Upper lobe of left lung (tissue), 6 donors: ENCODE measurements at regions not wholly inside any gene's neighbourhood (a gene's known extent, or its start where the extent isn't known, plus 50 kb on each side); places are given as distances from the start of the nearest gene placed in this dataset.

ENCODE experiments used
- ATAC-seq, 2 donors: fragments of 200-7000 bp; cut with Tn5 transposase; one replicate each; pipeline ENCODE4 v1.9.1; 2022; ENCODE audit warnings: mild to moderate bottlenecking in 2 of 2, moderate library complexity in 2 of 2; ENCODE audit not compliant: low FRiP score in 2 of 2
- DNase-seq, 2 donors: peaks; one replicate each; pipeline ENCODE4 v3.0.0-alpha.2; 2019 to 2020
- H3K27ac ChIP-seq, 4 donors: fragments of 200-600 bp; sonication (generic); one replicate each; pipeline ENCODE4 v1.5.1; 2016 to 2019
- H3K27me3 ChIP-seq, 4 donors: fragments of 200-600 bp; sonication (generic); one replicate each; pipeline ENCODE4 v1.5.1; 2017 to 2019
- H3K36me3 ChIP-seq, 4 donors: fragments of 200-600 bp; sonication (generic); one replicate each; pipeline ENCODE4 v1.5.1; 2016 to 2019
- H3K4me1 ChIP-seq, 4 donors: fragments of 200-600 bp; sonication (generic); one replicate each; pipeline ENCODE4 v1.5.1; 2018 to 2019
- H3K4me3 ChIP-seq, 4 donors: fragments of 200-600 bp; sonication (generic); one replicate each; pipeline ENCODE4 v1.5.1; 2017 to 2019; ENCODE audit warnings: mild to moderate bottlenecking in 2 of 4, moderate library complexity in 1 of 4
- H3K9me3 ChIP-seq, 4 donors: fragments of 200-600 bp; sonication (generic); one replicate each; pipeline ENCODE4 v1.5.1; 2018 to 2019
- CTCF ChIP-seq, 6 experiments: fragments of 450-650 bp in 4 of 6; fragments of 200-600 bp in 2 of 6; sonication (generic) in 2 of 6; IDR thresholded peaks; one replicate each; pipeline ENCODE4 v1.5.1; 2016 to 2019; ENCODE audit warnings: antibody characterized with exemption in 6 of 6
- EP300 ChIP-seq, 4 donors: sonication (generic); formaldehyde crosslinking; IDR thresholded peaks; one replicate each; pipeline ENCODE4 v1.5.1; 2017; ENCODE audit warnings: antibody characterized with exemption in 4 of 4, control low read depth in 2 of 4
- POLR2A ChIP-seq, 4 donors: fragments of 450-650 bp; IDR thresholded peaks; one replicate each; pipeline ENCODE4 v1.5.1; 2016 to 2017; ENCODE audit warnings: antibody characterized with exemption in 4 of 4, mild to moderate bottlenecking in 2 of 4
- POLR2AphosphoS5 ChIP-seq, 2 donors: sonication (generic); formaldehyde crosslinking; IDR thresholded peaks; one replicate each; pipeline ENCODE4 v1.5.1; 2017; ENCODE audit warnings: antibody characterized with exemption in 2 of 2
- WGBS, 2 donors: methylation state at CpG; one replicate each; pipeline ENCODE4 v1.1.5; 2017 to 2018; 5-methylcytosine and 5-hydroxymethylcytosine counted together
- donor health status: DM: no; HTN: no; CAD: no; lungs with moderate emphysema.
- donor health status: DM: no; HTN: yes; CAD: no; lungs with severe emphysema.

GRCh38 chr16:86880316-86881117, 302.2 kb downstream of the FOXL1 start:
- DNase-seq = no peak
- ATAC-seq = no peak
- H3K27ac ChIP-seq = no peak overlapping the region
- H3K4me1 ChIP-seq = no peaks in the 10 kb centered on the region
- WGBS, 2 donors = 84 to 85% methylated on average over 14 of the region's 14 CpGs
- no peaks in the 10 kb centered on the region for H3K36me3 ChIP-seq
- H3K9me3 ChIP-seq = no peaks in the 10 kb centered on the region
- TF ChIP-seq POLR2AphosphoS5 (IDR thresholded peaks at IDR 0.05) = no peak
- no peak overlapping the region for H3K4me3 ChIP-seq
- peaks cover 0 to 5% (median 2%) of the 10 kb centered on the region in 4 donors for H3K27me3 ChIP-seq

- no peak for ATAC-seq
- TF ChIP-seq EP300 (IDR thresholded peaks at IDR 0.05) (no peak), POLR2A (IDR thresholded peaks at IDR 0.05) (no peak), POLR2AphosphoS5 (IDR thresholded peaks at IDR 0.05) (no peak), CTCF (IDR thresholded peaks at IDR 0.05) (no peak)
- Histone ChIP-seq H3K9me3 (no peaks in the 10 kb centered on the region), H3K27ac (no peak overlapping the region), H3K4me3 (no peak overlapping the region), H3K27me3 (peaks cover 0 to 5% (median 2%) of the 10 kb centered on the region in 4 donors), H3K36me3 (no peaks in the 10 kb centered on the region), H3K4me1 (no peaks in the 10 kb centered on the region)
- WGBS, 2 donors = 79 to 89% methylated on average over 12 of the region's 12 CpGs
- no peak for DNase-seq
These were observed 302.8 kb downstream of the FOXL1 start for GRCh38 chr16:86881118-86881510.

- peaks cover 0 to 5% (median 2%) of the 10 kb centered on the region in 4 donors for H3K27me3 ChIP-seq
- H3K4me1 ChIP-seq = no peaks in the 10 kb centered on the region
- no peak overlapping the region for H3K27ac ChIP-seq
- no peaks in the 10 kb centered on the region for H3K9me3 ChIP-seq
- no peaks in the 10 kb centered on the region for H3K36me3 ChIP-seq
- 68 to 72% methylated on average over 15 of the region's 15 CpGs for WGBS, 2 donors
- no peak for TF ChIP-seq CTCF (IDR thresholded peaks at IDR 0.05)
- TF ChIP-seq EP300 (IDR thresholded peaks at IDR 0.05) = no peak
- no peak for TF ChIP-seq POLR2A (IDR thresholded peaks at IDR 0.05)
- TF ChIP-seq POLR2AphosphoS5 (IDR thresholded peaks at IDR 0.05) = no peak
- H3K4me3 ChIP-seq = no peak overlapping the region
- ATAC-seq (no peak), DNase-seq (no peak)
These were observed 303.5 kb downstream of the FOXL1 start for GRCh38 chr16:86881861-86882273.

GRCh38 chr16:86882586-86883280, 304.4 kb downstream of the FOXL1 start:
- DNase-seq (no peak), ATAC-seq (no peak)
- no peak for TF ChIP-seq POLR2AphosphoS5 (IDR thresholded peaks at IDR 0.05)
- TF ChIP-seq POLR2A (IDR thresholded peaks at IDR 0.05) = no peak
- TF ChIP-seq CTCF (IDR thresholded peaks at IDR 0.05) = no peak
- TF ChIP-seq EP300 (IDR thresholded peaks at IDR 0.05) = no peak
- H3K4me1 ChIP-seq = no peaks in the 10 kb centered on the region
- peaks cover 0 to 5% (median 2%) of the 10 kb centered on the region in 4 donors for H3K27me3 ChIP-seq
- no peaks in the 10 kb centered on the region for H3K36me3 ChIP-seq
- WGBS, 2 donors = 21 to 47% methylated on average over 6 of the region's 6 CpGs
- H3K27ac ChIP-seq = no peak overlapping the region
- no peak overlapping the region for H3K4me3 ChIP-seq
- no peaks in the 10 kb centered on the region for H3K9me3 ChIP-seq

DNA sequence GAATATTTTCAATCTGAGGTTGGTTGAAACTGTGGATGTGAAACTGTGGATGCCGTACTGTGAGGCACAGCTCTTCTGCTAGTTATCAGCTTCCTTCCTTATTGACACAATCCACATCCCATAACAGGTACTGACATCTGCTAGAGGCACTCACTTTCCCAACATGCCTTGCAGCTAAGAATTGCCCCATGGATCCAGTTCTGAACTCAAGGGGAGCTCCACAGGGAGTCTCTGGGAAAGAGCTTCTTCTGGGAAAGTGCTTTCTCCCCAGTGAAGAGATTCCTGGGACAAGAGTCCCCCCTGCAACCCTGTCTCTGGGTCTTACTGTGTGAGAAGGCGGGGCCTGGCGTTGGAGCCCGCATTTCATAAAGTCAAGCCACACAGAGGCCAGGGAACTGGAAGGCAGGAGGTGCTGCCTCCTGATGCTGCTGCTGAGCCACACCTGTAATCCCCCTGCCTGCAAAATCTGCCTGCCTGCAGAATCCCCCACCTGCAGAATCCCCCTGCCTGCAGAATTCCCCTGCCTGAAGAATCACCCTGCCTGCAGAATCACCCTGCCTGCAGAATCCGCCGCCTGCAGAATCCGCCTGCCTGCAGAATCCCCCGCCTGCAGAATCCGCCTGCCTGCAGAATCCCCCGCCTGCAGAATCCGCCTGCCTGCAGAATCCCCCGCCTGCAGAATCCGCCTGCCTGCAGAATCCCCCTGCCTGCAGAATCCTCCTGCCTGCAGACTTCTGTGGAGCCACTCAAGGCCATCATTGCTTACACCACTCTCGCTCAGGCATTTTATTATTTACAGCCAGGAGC, 305.4 kb downstream of the FOXL1 start:
- DNase-seq = no peak
- no peaks in the 10 kb centered on the region for H3K4me1 ChIP-seq
- no peak overlapping the region for H3K27ac ChIP-seq
- H3K27me3 ChIP-seq = peaks cover 0 to 3% (median under 1%) of the 10 kb centered on the region in 4 donors
- H3K9me3 ChIP-seq = no peaks in the 10 kb centered on the region
- TF ChIP-seq EP300 (IDR thresholded peaks at IDR 0.05) (no peak), POLR2A (IDR thresholded peaks at IDR 0.05) (no peak), POLR2AphosphoS5 (IDR thresholded peaks at IDR 0.05) (no peak), CTCF (IDR thresholded peaks at IDR 0.05) (no peak)
- 67 to 80% methylated on average over 2 to 11 of the region's 14 CpGs for WGBS, 2 donors
- no peak overlapping the region for H3K4me3 ChIP-seq
- H3K36me3 ChIP-seq = no peaks in the 10 kb centered on the region
- no peak for ATAC-seq
